ENCODE measurements at regions not wholly inside any gene's neighbourhood (a gene's known extent, or its start where the extent isn't known, plus 50 kb on each side); places are given as distances from the start of the nearest gene placed in this dataset.

- TF ChIP-seq CTCF (IDR thresholded peaks at IDR 0.05) = no peak
- no peak for TF ChIP-seq POLR2AphosphoS5 (IDR thresholded peaks at IDR 0.05)
- no peak for TF ChIP-seq POLR2A (IDR thresholded peaks at IDR 0.05)
- no peak for TF ChIP-seq EP300 (IDR thresholded peaks at IDR 0.05; ENCODE audit: low read depth)
Observed at GRCh38 chr4:23516716-23517115, 373.1 kb downstream of the PPARGC1A start.

Data from transverse colon (tissue), 4 donors.